Heart left ventricle (tissue), 16 donors: ENCODE measurements at regions not wholly inside any gene's neighbourhood (a gene's known extent, or its start where the extent isn't known, plus 50 kb on each side); places are given as distances from the start of the nearest gene placed in this dataset.
A peak's percentile ranks its signal among the peaks of the same experiment; 100 is the strongest.

Experiments
- ATAC-seq, 4 donors: fragments of 200-7000 bp; cut with Tn5 transposase; one replicate each; pipeline ENCODE4 v1.9.1; 2020 to 2022; ENCODE audit warnings: moderate library complexity in 4 of 4, mild to moderate bottlenecking in 3 of 4, moderate number of reproducible peaks in 1 of 4
- DNase-seq, 5 donors: peaks; one replicate each; pipeline ENCODE4 v3.0.0-alpha.2; 2020
- H3K27ac ChIP-seq, 12 donors: fragments of 200-600 bp; sonication (generic) in 4 of 12; one replicate each; pipeline versions ENCODE4 v1.5.0 to v1.8.0; 2016 to 2022; ENCODE audit warnings: mild to moderate bottlenecking in 2 of 12
- H3K27me3 ChIP-seq, 9 donors: fragments of 200-600 bp; sonication (generic) in 2 of 9; one replicate each; pipeline versions ENCODE4 v1.5.1 to v1.8.0; 2016 to 2022; ENCODE audit warnings: mild to moderate bottlenecking in 3 of 9
- H3K36me3 ChIP-seq, 9 donors: fragments of 200-600 bp; sonication (generic) in 2 of 9; one replicate each; pipeline versions ENCODE4 v1.5.0 to v1.8.0; 2018 to 2022; ENCODE audit warnings: mild to moderate bottlenecking in 2 of 9
- H3K4me1 ChIP-seq, 12 donors: fragments of 200-600 bp; sonication (generic) in 4 of 12; one replicate each; pipeline versions ENCODE4 v1.5.0 to v1.8.0; 2016 to 2022; ENCODE audit warnings: mild to moderate bottlenecking in 3 of 12
- H3K4me3 ChIP-seq, 12 donors: fragments of 200-600 bp; sonication (generic) in 4 of 12; one replicate each; pipeline versions ENCODE4 v1.5.0 to v1.8.0; 2017 to 2022; ENCODE audit warnings: mild to moderate bottlenecking in 9 of 12, moderate library complexity in 4 of 12
- H3K9me3 ChIP-seq, 12 donors: fragments of 200-600 bp; sonication (generic) in 4 of 12; one replicate each; pipeline versions ENCODE4 v1.5.0 to v1.8.0; 2016 to 2022; ENCODE audit warnings: mild to moderate bottlenecking in 1 of 12
- CTCF ChIP-seq, 12 donors: fragments of 200-600 bp; sonication (generic) in 4 of 12; IDR thresholded peaks; one replicate each; pipeline versions ENCODE4 v1.5.0 to v1.8.0; 2018 to 2022; ENCODE audit warnings: antibody characterized with exemption in 12 of 12, mild to moderate bottlenecking in 5 of 12
- POLR2A ChIP-seq, 2 donors: fragments of 450-650 bp; IDR thresholded peaks; one replicate each; pipeline ENCODE4 v1.6.1; 2017; ENCODE audit warnings: antibody characterized with exemption in 2 of 2, mild to moderate bottlenecking in 2 of 2, moderate library complexity in 2 of 2
- WGBS, 4 donors: extraction: QIAGEN DNeasy Blood & Tissue Kit in 2 of 4; methylation state at CpG; one replicate each; pipeline versions ENCODE4 v1.1.5 to v1.1.7; 2013 to 2018; 5-methylcytosine and 5-hydroxymethylcytosine counted together
- intact Hi-C, 10 donors: fragments of 100-400 bp; cut with DNase I; formaldehyde crosslinking; loops; one replicate each; pipeline versions ENCODE4 v1.11.1 to v1.14.2; 2022
- donor health status: ischemic (EF 13 %, LVEDD 7.1; RV severe dilation, severe dysfunction).
- donor health status: healthy with polysubstance abuse.
- donor health status: DM: no; HTN: yes; CAD: no.
- donor health status: DM: no; HTN: no; CAD: no.
- donor health status: ischemic (EF 25% LVEDD 6.9; RV normal size, moderate dysfunction).
- donor health status: ischemic (EF 25% LVEDD 5.7; RV mildly dilated, moderate dysfunction).
- donor health status: healthy.
- donor health status: DM: yes; HTN: yes; CAD: no.
- donor health status: ischemic (EF 35%, LVEDD 5.7; RV mildly dilated, moderate dysfunction).
- donor health status: nonischemic (EF 11% LVEDD 7.7; RV severe dilation, severe dysfunction).
- donor health status: DM: yes; HTN: yes; CAD: no.
- donor health status: PGD.
- donor health status: ischemic (EF 29% LVEDD 5.4; RV normal size, mild dysfunction).
- donor health status: nonischemic (EF 23%, LVEDD 6.1; RV moderate dilation, normal function).

GRCh38 chr1:59058665-59059439, 238.0 kb upstream of the FGGY start:
- 83 to 89% (median 86%) methylated on average over 5 of the region's 5 CpGs for WGBS, 4 donors
- DNase-seq (no peak), ATAC-seq (no peak)
- intact Hi-C loops = loop anchor here in 3 of 10 donors (5.0 kb wide), 4 partner anchors 42 to 238 kb away; partner anchors contain the start of gene FGGY (in 1 of the 3)
- Histone ChIP-seq H3K4me3 (no peak overlapping the region), H3K27ac (no peak overlapping the region), H3K9me3 (no peaks in the 10 kb centered on the region), H3K36me3 (no peaks in the 10 kb centered on the region), H3K4me1 (peaks cover 3 to 50% (median 37%) of the 10 kb centered on the region in 12 donors), H3K27me3 (no peaks in the 10 kb centered on the region)
- TF ChIP-seq POLR2A (IDR thresholded peaks at IDR 0.05) (no peak), CTCF (IDR thresholded peaks at IDR 0.05) (no peak)

- Histone ChIP-seq H3K9me3 (no peaks in the 10 kb centered on the region), H3K27ac (peak overlapping the region; percentile 23 to 87 (median 82)), H3K4me1 (peaks cover 2 to 37% (median 26%) of the 10 kb centered on the region in 12 donors), H3K27me3 (no peaks in the 10 kb centered on the region), H3K4me3 (peak overlapping the region in 11 of 12 donors; percentile 2 to 60 (median 41)), H3K36me3 (no peaks in the 10 kb centered on the region)
- ATAC-seq (peak; percentile 78 to 87 (median 85)), DNase-seq (peak in 4 of 5 donors; percentile 73 to 80 (median 78))
- 27 to 60% (median 46%) methylated on average over 2 of the region's 2 CpGs for WGBS, 4 donors
- intact Hi-C loops = loop anchor here in 5 of 10 donors (2.0 to 10.0 kb wide), 5 partner anchors 157 to 633 kb away; partner anchors contain the start of genes FGGY (in 3 of the 5) and JUN (in 3 of the 5)
- TF ChIP-seq POLR2A (IDR thresholded peaks at IDR 0.05) (peak; percentile 13 to 83), CTCF (IDR thresholded peaks at IDR 0.05) (peak in 1 of 12 donors; percentile 21)
These were observed 235.0 kb upstream of the FGGY start for GRCh38 chr1:59061876-59062275.

GRCh38 chr1:59062743-59063142, 234.2 kb upstream of the FGGY start:
- Histone ChIP-seq H3K27me3 (no peaks in the 10 kb centered on the region), H3K4me3 (peak overlapping the region in 4 of 12 donors; percentile 43 to 60 (median 54)), H3K27ac (peak overlapping the region; percentile 23 to 87 (median 82)), H3K9me3 (no peaks in the 10 kb centered on the region), H3K4me1 (peaks cover 0 to 28% (median 18%) of the 10 kb centered on the region in 12 donors), H3K36me3 (no peaks in the 10 kb centered on the region)
- intact Hi-C loops = loop anchor here in 5 of 10 donors (2.0 to 10.0 kb wide), 5 partner anchors 158 to 632 kb away; partner anchors contain the start of genes FGGY (in 3 of the 5) and JUN (in 3 of the 5)
- DNase-seq (peak in 4 of 5 donors; percentile 16 to 59 (median 36)), ATAC-seq (peak; percentile 27 to 74 (median 52))
- 31 to 43% (median 37%) methylated on average over 5 of the region's 5 CpGs for WGBS, 4 donors
- no peak for TF ChIP-seq POLR2A (IDR thresholded peaks at IDR 0.05)
- TF ChIP-seq CTCF (IDR thresholded peaks at IDR 0.05) = no peak

- peak overlapping the region in 4 of 12 donors; percentile 43 to 87 (median 84) for H3K27ac ChIP-seq
- ATAC-seq (no peak), DNase-seq (no peak)
These were observed 233.4 kb upstream of the FGGY start for GRCh38 chr1:59063501-59063900.

More at GRCh38 chr1:59063501-59063900, 233.4 kb upstream of the FGGY start:
- Histone ChIP-seq H3K4me1 (peaks cover 0 to 21% (median 13%) of the 10 kb centered on the region in 12 donors), H3K27me3 (no peaks in the 10 kb centered on the region), H3K4me3 (no peak overlapping the region), H3K36me3 (no peaks in the 10 kb centered on the region), H3K9me3 (no peaks in the 10 kb centered on the region)
- no peak for TF ChIP-seq CTCF (IDR thresholded peaks at IDR 0.05)
- TF ChIP-seq POLR2A (IDR thresholded peaks at IDR 0.05) = no peak
- WGBS, 4 donors = 44 to 56% (median 51%) methylated on average over 3 of the region's 3 CpGs
- intact Hi-C loops = loop anchor here in 5 of 10 donors (2.0 to 10.0 kb wide), 5 partner anchors 159 to 631 kb away; partner anchors contain the start of genes FGGY (in 3 of the 5) and JUN (in 3 of the 5)
